ENCODE measurements at regions not wholly inside any gene's neighbourhood (a gene's known extent, or its start where the extent isn't known, plus 50 kb on each side); places are given as distances from the start of the nearest gene placed in this dataset.

- TF ChIP-seq POLR2AphosphoS5 (IDR thresholded peaks at IDR 0.05) (no peak), POLR2A (IDR thresholded peaks at IDR 0.05) (no peak)
These were observed 73.8 kb downstream of the TMEM18 start for GRCh38 chr2:603427-603826.

Data from spleen (tissue), 3 donors.